AG09309 (cell line): ENCODE measurements at regions not wholly inside any gene's neighbourhood (a gene's known extent, or its start where the extent isn't known, plus 50 kb on each side); places are given as distances from the start of the nearest gene placed in this dataset.
"Not testable (repeated sequence)": the region's sequence is repeated elsewhere in the genome, so short reads cannot be mapped to it uniquely, and the experiment has no call there.

ENCODE experiments used
- DNase-seq: peaks from one replicate; pipeline ENCODE4 v3.0.0-alpha.2; 2010; ENCODE audit warnings: low read depth
- H3K4me3 ChIP-seq: 2 replicates; pipeline ENCODE4 v1.5.1; 2011; ENCODE audit warnings: mild to moderate bottlenecking, low read depth, low read length, moderate library complexity; ENCODE audit not compliant: control insufficient read depth
- TF ChIP-seq, protein P1 (sequence below): IDR thresholded peaks from 2 replicates; pipeline ENCODE4 v1.5.1; 2011; ENCODE audit warnings: mild to moderate bottlenecking, low read depth, low read length, inconsistent platforms; ENCODE audit not compliant: insufficient read depth, control insufficient read depth; ENCODE audit errors: missing control alignments

DNA sequence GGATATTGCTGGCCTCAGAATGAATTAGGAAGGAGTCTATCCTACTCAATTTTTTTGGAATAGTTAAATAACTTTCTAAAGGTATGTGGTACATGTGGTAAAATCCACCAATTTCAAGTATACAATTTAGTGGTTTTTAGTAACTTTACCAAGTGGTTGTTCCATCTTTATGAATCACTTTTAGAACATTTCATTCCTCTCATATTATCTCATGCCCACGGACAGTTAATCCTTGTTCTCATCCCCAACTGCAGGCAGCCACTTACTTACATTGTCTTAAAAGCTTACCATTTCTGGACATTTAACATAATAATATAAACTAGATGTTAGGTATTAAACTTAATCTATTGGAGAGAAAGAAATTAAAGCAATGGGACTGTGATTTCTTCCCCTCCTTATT, 146.3 kb upstream of the ZC3H15 start:
- TF ChIP-seq, protein P1, sequence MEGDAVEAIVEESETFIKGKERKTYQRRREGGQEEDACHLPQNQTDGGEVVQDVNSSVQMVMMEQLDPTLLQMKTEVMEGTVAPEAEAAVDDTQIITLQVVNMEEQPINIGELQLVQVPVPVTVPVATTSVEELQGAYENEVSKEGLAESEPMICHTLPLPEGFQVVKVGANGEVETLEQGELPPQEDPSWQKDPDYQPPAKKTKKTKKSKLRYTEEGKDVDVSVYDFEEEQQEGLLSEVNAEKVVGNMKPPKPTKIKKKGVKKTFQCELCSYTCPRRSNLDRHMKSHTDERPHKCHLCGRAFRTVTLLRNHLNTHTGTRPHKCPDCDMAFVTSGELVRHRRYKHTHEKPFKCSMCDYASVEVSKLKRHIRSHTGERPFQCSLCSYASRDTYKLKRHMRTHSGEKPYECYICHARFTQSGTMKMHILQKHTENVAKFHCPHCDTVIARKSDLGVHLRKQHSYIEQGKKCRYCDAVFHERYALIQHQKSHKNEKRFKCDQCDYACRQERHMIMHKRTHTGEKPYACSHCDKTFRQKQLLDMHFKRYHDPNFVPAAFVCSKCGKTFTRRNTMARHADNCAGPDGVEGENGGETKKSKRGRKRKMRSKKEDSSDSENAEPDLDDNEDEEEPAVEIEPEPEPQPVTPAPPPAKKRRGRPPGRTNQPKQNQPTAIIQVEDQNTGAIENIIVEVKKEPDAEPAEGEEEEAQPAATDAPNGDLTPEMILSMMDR, result no peak
- no peak for DNase-seq
- no peak overlapping the region for H3K4me3 ChIP-seq

DNA sequence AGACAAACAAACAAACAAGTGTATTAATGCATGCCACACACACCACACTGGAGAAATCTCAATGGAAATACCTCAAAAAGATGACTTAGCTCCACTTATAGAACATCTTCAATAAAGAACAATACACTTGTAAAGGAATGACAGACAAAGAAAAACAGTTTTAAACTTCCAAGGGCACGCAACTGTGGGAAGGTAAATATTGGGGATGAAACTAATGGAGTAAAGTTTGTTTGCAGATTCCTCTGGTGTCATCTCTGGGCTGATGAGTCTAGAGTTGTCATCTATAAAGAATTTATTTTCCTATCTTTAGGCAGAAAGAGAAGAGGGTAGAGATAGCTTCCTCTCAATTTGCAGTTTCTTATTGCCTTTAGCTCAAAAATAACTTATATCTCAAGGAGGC, 144.0 kb upstream of the ZC3H15 start:
- no peak for DNase-seq
- TF ChIP-seq, protein P1, result no peak
- H3K4me3 ChIP-seq, result no peak overlapping the region

DNA sequence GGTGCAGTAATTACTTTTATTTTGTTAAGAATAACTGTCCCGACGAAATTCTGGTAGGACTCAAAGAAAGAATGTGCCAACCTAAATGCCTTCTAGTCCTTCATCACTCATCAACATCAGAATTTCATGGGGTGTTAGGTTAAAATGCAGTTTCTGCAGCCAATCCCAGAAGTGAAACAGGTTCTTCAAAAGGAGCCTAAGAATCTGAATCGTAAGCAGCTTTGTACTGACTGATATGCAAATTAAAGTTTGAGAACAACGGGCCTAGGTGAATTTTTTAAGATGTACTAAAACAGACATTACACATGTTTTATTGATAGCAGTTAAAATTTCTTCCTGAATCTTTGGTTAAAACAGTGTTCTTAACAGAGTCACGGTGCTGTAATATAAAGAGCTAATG, 140.3 kb upstream of the ZC3H15 start:
- no peak overlapping the region for H3K4me3 ChIP-seq
- DNase-seq, result no peak

DNA sequence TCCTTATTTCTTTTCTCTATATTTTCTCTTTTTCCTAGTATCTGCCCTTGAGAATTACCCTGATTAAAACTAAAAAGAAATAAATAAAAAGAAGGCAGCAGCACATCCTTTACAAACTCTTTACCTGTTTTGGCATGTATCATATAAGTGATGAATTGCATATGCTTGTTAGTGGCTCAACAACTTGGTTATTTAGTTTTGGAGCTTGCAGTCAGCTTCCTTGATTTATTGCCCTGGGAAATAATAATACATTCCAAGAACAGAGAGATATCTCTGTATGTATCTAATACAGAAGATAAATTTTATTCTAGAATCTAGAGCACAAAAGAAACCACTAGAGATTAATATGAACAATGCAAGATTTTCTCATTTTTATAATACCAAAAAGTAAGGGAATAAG, 139.8 kb upstream of the ZC3H15 start:
- DNase-seq, result no peak
- TF ChIP-seq, protein P1, result no peak
- no peak overlapping the region for H3K4me3 ChIP-seq

More for the DNA sequence above, 140.3 kb upstream of the ZC3H15 start:
- TF ChIP-seq, protein P1, result no peak

DNA sequence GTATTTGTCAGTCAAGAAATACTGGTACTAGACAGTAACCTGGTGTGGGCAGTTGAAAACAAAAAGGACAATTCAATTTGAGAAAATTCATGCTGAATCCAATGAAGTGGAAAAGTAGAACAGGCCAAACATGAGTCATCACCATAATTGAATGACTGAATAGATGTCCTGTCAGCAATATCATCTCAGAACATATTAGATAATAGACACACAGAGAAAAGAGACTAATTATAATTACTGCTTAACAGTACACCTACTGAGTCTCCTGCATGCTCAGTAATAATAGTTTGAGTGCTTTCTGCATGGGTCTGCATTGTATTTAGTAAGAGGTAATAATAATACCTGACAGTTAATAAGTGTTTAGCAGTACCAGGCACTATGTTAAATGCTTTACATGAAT, 138.6 kb upstream of the ZC3H15 start:
- no peak for DNase-seq
- H3K4me3 ChIP-seq, result no peak overlapping the region
- TF ChIP-seq, protein P1, result no peak

DNA sequence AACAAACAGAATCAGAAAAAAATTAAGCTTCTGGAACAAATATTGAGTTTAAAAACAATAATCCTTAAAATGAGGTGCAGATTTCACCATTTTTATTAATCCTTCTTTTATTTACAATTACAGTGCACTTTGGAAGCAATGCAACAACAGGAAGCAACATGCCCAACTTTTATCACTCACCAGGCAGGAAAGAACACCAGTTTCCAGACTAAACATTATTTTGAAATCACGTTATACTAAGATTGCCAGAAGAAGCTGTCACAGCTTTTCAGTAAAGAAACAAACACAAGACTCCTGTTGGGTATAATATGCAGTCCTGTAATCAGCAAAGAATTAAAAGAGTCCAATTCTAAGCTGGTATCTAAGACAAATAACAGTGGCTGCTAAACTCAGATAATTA, 137.9 kb upstream of the ZC3H15 start:
- TF ChIP-seq, protein P1, result no peak
- no peak overlapping the region for H3K4me3 ChIP-seq
- DNase-seq, result no peak

DNA sequence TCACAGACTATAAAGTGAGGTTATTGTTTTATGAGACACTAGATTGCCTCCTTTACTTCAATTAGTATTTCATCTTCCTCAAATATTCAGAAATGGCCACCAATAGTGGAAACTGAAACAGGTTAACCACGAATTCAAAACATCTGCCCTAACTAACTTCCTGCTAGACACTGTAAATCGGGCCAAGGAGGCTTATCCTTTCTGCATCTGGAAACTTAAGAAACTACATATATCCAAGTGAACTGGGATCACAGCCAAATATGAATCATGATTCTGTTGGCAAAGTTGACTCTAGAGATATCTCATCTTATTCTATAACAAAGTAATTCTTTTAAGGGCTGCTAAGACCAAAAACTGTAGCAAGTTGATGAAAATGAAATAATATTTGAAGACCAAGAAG, 136.6 kb upstream of the ZC3H15 start:
- TF ChIP-seq, protein P1, result no peak
- DNase-seq, result peak; percentile 62
- H3K4me3 ChIP-seq, result no peak overlapping the region

DNA sequence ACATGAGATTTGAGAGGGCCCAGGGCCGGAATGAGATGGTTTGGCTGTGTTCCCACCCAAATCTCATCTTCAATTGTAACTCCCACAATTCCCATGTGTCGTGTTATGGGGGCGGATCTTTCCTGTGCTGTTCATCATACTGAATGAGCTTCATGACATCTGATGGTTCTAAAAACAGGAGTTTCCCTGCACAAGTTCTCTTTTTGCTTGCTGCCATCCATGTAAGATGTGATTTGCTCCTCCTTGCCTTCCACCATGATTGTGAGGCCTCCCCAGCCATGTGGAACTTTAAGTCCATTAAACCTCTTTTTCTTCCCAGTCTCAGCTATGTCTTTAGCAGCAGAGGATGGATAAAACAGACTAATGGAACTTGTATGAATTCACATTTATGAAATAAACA, 131.9 kb upstream of the ZC3H15 start:
- not testable (repeated sequence) for DNase-seq, H3K4me3 ChIP-seq
